Cardiac muscle cell (in vitro differentiated cells and primary cell): ENCODE measurements at regions not wholly inside any gene's neighbourhood (a gene's known extent, or its start where the extent isn't known, plus 50 kb on each side); places are given as distances from the start of the nearest gene placed in this dataset.

Experiments
- DNase-seq, 2 donors: peaks; one replicate each; pipeline versions ENCODE4 v3.0.0 to v3.0.0-alpha.2; 2010 to 2017; ENCODE audit warnings: low read depth in 1 of 2, low spot score in 1 of 2
- H3K27ac ChIP-seq: fragments of 200-600 bp; sonication (generic); 2 replicates; pipeline ENCODE4 v1.5.1; 2016
- H3K27me3 ChIP-seq: fragments of 200-600 bp; sonication (generic); 2 replicates; pipeline ENCODE4 v1.6.0; 2016; ENCODE audit warnings: control low read depth
- H3K36me3 ChIP-seq: fragments of 200-600 bp; sonication (generic); 2 replicates; pipeline ENCODE4 v1.5.1; 2016; ENCODE audit warnings: control low read depth
- H3K4me1 ChIP-seq: fragments of 200-600 bp; sonication (generic); 2 replicates; pipeline ENCODE4 v1.8.1; 2017; ENCODE audit warnings: low read depth, mild to moderate bottlenecking, mixed run types
- H3K4me3 ChIP-seq: fragments of 200-600 bp; sonication (generic); 2 replicates; pipeline ENCODE4 v1.5.1; 2016; ENCODE audit warnings: mild to moderate bottlenecking
- H3K9me3 ChIP-seq: fragments of 200-600 bp; sonication (generic); 2 replicates; pipeline ENCODE4 v1.5.1; 2017; ENCODE audit warnings: low read depth, mild to moderate bottlenecking, control low read depth
- TF ChIP-seq, protein P1 (sequence below): IDR thresholded peaks from 2 replicates; pipeline ENCODE4 v1.5.1; 2012; ENCODE audit warnings: low read depth, mild to moderate bottlenecking, low read length

DNA sequence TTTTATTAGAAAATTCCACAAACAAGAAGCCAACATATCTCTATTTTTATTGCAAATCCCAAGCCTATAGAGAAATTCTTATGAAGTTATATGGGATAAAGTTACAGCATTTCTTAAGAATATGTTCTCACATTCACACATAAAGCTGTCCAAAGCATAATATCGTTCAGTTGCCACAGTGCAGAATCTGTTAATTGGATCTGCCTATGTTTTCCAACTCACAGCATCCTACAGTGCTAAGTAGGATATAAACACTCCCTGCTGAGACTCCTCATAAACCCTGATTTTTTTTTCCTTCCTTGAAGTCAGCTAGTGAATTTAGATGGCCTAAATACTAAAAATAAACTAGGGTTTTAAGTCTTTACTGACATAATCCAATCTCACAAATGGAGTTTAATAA is 307.9 kb downstream of the PDGFC start:
- Histone ChIP-seq H3K4me3 (no peak overlapping the region), H3K4me1 (no peaks in the 10 kb centered on the region), H3K36me3 (no peaks in the 10 kb centered on the region), H3K27ac (no peak overlapping the region), H3K9me3 (no peaks in the 10 kb centered on the region), H3K27me3 (no peaks in the 10 kb centered on the region)
- no peak for DNase-seq
- TF ChIP-seq, protein P1, sequence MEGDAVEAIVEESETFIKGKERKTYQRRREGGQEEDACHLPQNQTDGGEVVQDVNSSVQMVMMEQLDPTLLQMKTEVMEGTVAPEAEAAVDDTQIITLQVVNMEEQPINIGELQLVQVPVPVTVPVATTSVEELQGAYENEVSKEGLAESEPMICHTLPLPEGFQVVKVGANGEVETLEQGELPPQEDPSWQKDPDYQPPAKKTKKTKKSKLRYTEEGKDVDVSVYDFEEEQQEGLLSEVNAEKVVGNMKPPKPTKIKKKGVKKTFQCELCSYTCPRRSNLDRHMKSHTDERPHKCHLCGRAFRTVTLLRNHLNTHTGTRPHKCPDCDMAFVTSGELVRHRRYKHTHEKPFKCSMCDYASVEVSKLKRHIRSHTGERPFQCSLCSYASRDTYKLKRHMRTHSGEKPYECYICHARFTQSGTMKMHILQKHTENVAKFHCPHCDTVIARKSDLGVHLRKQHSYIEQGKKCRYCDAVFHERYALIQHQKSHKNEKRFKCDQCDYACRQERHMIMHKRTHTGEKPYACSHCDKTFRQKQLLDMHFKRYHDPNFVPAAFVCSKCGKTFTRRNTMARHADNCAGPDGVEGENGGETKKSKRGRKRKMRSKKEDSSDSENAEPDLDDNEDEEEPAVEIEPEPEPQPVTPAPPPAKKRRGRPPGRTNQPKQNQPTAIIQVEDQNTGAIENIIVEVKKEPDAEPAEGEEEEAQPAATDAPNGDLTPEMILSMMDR, result no peak

- Histone ChIP-seq H3K27me3 (no peaks in the 10 kb centered on the region), H3K36me3 (no peaks in the 10 kb centered on the region), H3K4me3 (no peak overlapping the region), H3K9me3 (no peaks in the 10 kb centered on the region), H3K27ac (no peak overlapping the region), H3K4me1 (no peaks in the 10 kb centered on the region)
- DNase-seq, result peak in 1 of 2 donors; percentile 13
- TF ChIP-seq, protein P1, result no peak
These were observed 308.7 kb downstream of the PDGFC start for GRCh38 chr4:156662921-156663320.

GRCh38 chr4:156661555-156661954 is 310.0 kb downstream of the PDGFC start:
- no peak overlapping the region for H3K4me3 ChIP-seq
- H3K9me3 ChIP-seq, result no peaks in the 10 kb centered on the region
- no peak overlapping the region for H3K27ac ChIP-seq
- TF ChIP-seq, protein P1, result no peak
- DNase-seq, result no peak
- no peaks in the 10 kb centered on the region for H3K27me3 ChIP-seq
- no peaks in the 10 kb centered on the region for H3K36me3 ChIP-seq
- H3K4me1 ChIP-seq, result no peaks in the 10 kb centered on the region

DNA sequence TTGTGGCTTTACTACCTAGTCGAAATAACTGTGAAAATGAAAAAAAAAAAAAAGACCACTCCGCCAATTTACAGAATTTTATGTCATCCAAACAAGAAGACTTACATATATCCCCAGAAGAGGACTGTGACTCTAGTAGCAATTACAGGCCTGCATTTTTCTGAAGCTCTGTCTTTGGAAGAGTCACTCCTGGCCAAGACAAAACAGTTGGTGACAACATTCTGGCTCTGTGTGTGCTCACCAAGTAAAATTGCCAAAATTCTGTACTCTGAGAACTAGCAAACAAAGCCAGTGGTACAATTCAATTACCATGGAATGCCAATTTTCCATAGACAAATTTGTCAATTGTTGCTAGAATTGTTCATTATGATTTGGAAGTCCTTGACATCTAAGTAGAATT is 311.1 kb downstream of the PDGFC start:
- Histone ChIP-seq H3K27me3 (no peaks in the 10 kb centered on the region), H3K9me3 (no peaks in the 10 kb centered on the region), H3K4me1 (no peaks in the 10 kb centered on the region), H3K27ac (no peak overlapping the region), H3K4me3 (no peak overlapping the region), H3K36me3 (no peaks in the 10 kb centered on the region)
- no peak for DNase-seq
- TF ChIP-seq, protein P1, result no peak

DNA sequence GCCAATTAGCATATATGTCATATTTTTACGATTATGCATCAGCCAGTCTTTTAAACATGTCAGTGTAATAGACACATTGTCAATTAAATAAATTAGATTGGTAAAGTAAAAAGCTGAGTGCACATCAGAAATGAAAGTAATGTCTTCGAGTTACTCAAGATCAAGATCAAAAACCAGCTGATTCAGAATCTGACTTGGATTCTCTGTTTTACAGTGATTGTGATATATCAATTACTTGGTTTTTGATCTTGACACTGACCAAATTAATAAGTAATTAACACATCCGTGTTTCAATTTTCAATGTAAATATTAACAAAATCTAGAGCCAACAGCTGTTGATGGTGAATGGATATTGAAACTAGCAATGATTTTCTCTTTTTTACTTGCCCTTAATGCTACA is 311.6 kb downstream of the PDGFC start:
- H3K4me3 ChIP-seq, result no peak overlapping the region
- H3K9me3 ChIP-seq, result no peaks in the 10 kb centered on the region
- H3K27me3 ChIP-seq, result no peaks in the 10 kb centered on the region
- H3K4me1 ChIP-seq, result no peaks in the 10 kb centered on the region
- no peak for DNase-seq
- no peaks in the 10 kb centered on the region for H3K36me3 ChIP-seq
- TF ChIP-seq, protein P1, result no peak
- H3K27ac ChIP-seq, result no peak overlapping the region

GRCh38 chr4:156659570-156659969 is 312.0 kb downstream of the PDGFC start:
- Histone ChIP-seq H3K9me3 (no peaks in the 10 kb centered on the region), H3K36me3 (no peaks in the 10 kb centered on the region), H3K4me3 (no peak overlapping the region), H3K4me1 (no peaks in the 10 kb centered on the region), H3K27me3 (no peaks in the 10 kb centered on the region), H3K27ac (no peak overlapping the region)
- TF ChIP-seq, protein P1, result no peak
- no peak for DNase-seq
